ENCODE measurements at regions not wholly inside any gene's neighbourhood (a gene's known extent, or its start where the extent isn't known, plus 50 kb on each side); places are given as distances from the start of the nearest gene placed in this dataset.

DNA sequence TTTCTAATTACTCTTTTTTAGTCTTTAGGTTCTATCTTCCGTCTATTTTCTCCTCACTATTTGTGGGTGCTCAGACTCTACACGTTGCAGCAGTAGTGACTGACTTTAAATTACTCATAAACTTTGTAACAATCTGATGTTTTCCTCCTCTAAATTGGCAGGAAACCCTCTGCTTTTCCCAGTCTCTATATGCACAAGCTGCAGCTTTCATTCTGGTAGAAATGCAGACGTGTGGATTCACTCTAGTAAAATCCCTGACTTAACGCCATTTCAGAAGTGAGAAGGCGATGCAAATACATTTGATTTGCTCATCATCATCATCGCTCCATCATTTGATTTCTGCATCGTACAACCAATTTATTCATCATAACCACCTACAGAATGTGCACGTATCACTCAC is 561.0 kb upstream of the ZFHX3 start:
- no peak for DNase-seq (ENCODE audit: low read depth in 1 of 2, low spot score in 1 of 2)

DNA sequence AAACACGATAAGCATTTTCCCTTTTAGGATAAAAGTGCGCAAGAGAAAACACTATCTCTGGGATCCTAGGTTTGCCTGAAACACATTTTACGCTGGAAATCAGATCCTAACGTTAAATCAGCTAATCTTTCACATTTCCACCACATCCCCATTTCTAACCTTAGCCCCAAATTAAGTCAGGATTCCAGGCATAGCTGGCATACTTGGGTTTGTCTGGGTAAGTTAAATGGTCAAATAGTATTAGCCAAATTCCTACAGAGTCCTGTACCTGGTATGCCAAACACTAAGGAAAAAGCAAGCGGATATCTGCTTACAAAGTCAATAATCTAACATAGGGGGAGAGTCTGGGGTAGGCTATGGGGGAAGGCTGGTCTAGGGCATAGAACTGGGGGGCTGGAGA is 557.4 kb upstream of the ZFHX3 start:
- no peak for DNase-seq (ENCODE audit: low read depth in 1 of 2, low spot score in 1 of 2)

DNA sequence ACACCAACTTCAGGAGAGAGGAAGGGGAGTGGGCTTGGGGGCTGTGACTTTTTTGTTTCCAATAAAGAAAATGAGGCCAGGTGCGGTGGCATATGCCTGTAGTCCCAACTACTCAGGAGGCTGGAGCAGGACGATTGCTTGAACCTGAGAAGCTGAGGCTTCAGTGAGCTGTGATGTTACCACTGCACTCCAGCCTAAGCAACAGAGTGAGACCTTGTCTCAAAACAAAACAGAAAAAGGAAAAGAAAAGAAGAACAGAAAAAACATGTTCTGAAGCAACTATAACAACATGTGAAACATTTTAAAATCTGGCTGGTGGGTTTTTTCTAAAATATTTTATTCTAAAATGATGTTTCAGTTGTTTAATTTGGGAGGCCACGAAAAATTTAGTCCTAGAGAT is 554.0 kb upstream of the ZFHX3 start:
- DNase-seq (ENCODE audit: low read depth in 1 of 2, low spot score in 1 of 2), result no peak

DNA sequence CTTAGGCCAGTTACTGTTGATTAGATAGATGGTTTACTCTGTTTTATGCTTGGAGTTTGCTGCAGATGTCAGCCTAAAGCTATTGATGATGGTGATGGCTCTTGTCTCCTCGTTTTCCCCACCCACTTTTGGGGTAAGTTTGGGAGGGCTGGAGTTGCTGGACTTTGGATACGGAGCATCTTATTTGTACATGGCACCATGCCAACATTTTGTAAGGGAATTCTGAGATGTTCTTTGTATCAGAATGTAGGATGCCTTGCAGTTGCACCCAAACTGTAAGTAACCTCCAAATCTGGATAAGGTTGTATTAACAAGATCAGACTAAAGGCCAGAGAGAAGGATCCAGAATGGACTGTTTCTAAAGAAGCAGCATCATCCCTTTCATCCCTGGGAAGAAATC is 551.9 kb upstream of the ZFHX3 start:
- DNase-seq (ENCODE audit: low read depth in 1 of 2, low spot score in 1 of 2), result no peak

DNA sequence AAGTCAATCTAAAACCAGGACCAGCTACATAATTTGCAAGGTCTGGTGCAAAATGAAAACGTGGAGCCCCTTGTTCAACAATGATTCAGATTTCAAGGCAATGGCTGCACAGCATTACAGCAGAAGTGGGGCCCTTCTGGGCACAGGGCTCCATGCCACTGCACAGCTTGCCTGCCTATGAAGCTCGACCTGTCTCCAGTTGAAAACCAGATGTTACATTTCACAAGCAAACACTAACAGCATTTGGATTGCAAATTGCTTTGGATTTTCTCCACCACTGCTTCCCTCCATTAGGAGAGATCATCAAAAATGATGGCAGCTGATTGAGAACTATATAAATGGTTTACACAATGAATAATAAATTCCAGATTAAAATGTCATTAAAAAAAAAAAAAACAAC is 551.4 kb upstream of the ZFHX3 start:
- DNase-seq (ENCODE audit: low read depth in 1 of 2, low spot score in 1 of 2), result no peak

DNA sequence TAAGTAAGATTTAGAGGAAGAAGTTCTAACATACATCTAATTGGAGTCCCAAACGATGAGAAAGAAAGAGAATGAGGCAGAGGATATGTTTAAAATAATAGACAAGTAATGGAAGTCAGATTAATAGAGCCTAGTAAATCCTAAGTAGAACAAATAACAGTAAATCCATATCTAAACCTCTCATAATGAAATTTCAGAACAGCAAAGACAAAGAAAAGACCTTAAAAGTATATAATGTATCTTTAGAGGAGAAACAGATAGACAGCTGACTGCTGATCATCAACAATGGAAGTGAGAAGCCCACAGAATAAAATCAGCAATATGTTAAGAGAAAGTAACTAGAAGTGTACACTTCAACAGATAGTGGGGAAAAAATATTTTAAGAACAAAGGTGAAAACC is 536.2 kb upstream of the ZFHX3 start:
- no peak for DNase-seq (ENCODE audit: low read depth in 1 of 2, low spot score in 1 of 2)

DNA sequence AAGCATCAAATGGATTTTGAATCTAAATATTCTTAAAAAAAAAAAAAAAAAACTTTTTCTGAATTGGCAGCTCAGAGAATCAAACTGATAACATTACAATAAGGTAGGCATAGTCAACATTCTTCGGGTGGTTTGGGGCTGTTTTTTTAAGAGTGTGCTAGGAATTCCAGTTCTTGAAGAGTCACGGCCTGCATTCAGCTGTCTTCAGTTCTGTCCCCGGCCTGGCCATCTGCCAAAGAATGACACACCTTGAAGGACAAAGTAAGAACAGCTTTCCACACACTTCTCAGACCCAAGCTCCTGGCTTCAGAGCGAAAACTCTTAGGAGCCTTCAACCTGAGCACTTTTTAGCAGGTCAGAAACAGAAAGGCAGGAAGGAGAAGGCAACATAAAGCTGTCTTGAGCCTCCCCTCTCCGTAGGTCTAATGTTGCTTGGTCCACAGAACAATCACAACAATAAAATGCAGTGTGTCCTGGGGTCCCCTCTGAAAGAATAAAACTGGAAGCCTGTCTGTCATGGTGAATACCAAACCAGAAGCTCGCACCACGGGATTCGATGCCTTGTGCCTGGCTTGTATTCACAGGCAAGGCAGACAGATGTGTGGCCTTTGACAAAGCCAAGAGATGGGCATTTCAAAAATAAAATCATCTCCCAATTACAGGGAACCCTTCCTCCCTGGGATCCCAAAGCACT is 524.4 kb upstream of the ZFHX3 start:
- no peak for DNase-seq (ENCODE audit: low read depth in 1 of 2, low spot score in 1 of 2)

DNA sequence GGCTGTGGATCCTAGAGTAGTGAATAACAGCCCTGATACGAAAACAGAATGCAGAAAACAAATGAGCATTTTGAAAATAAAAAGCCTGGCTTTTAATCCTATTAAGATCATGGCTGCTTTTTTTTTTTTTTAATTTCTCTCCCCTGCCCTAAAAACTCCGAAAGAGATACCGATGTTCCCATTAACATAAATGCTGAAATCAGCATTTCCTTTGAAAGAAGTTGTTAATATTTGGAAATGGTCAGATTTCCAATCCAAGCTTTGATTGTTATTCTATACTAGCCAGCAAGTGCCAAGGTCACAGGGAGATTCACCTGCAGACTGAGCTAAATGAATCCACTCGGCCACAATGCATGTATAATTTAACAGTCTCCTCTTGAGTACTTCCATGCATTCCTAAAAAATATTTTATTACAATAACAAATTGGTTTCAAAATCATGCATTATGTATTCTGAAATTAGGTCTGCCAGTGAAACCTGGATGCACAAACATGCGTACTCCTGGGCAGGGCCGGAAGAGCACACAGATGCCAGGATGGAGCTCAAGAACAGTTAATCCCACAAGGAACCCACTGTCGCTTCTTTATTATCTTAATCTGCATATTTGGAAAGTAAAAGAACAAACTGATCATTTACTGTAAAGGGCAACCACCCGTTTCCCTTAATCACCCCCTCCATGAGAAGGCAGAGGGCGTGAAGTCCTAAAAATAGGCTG is 521.5 kb upstream of the ZFHX3 start:
- no peak for DNase-seq (ENCODE audit: low read depth in 1 of 2, low spot score in 1 of 2)

DNA sequence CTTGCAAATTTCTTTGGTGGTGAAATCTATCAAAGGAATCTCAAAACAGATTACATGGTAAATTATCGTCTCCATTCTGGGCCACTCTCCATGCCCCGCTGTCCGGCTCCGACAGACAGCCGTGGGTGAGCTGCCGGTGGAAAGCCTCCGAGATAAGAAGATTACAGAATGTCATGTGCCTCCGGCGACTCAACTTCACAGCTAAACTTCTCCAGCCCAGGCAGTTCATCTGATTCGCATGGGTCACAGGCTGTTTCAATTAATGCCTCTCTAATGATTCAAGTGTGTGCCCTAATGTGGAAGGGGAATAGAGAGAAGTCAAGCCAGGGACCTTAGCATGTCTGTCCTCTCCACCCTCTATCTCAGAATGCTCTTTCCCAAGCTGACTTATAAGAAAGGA is 520.8 kb upstream of the ZFHX3 start:
- no peak for DNase-seq (ENCODE audit: low read depth in 1 of 2, low spot score in 1 of 2)

DNA sequence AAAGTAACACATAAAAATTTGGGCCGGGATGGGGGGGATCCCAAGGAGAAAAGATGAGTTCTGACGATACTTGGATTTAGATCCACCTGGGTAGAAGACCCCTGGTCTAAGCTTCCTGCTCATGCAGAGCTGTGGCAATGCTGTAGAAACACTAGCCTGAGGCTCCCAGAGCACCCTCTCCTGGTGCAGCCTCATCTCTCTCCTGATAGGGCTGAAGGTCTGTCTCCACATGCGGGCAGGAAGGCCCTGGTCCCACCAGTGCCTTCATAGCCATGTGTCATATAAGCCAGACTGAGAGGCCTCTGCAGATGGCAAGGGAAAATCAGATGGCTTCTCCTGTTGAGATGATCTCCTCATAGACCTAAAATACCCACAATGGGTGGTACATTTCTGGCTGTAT is 518.0 kb upstream of the ZFHX3 start:
- DNase-seq (ENCODE audit: low read depth in 1 of 2, low spot score in 1 of 2), result no peak

DNA sequence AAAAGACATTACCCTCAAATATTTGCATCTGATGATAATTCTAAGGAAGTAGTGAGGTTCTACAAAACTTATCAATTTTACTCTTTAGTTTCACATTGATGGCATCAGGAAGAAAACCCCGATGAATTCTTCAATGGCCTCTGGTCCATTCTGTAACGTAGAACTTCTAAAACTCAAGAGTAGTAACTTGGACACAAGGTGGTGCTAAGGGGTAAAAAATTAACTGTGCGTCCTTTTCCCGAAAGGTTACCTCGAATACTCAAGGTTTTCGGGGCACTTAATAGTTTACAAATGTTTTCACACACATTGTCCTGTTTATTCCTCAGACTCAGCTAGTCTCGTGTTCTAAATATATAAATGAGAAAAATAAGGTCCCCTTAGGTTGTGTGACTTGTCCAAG is 517.3 kb upstream of the ZFHX3 start:
- no peak for DNase-seq (ENCODE audit: low read depth in 1 of 2, low spot score in 1 of 2)

DNA sequence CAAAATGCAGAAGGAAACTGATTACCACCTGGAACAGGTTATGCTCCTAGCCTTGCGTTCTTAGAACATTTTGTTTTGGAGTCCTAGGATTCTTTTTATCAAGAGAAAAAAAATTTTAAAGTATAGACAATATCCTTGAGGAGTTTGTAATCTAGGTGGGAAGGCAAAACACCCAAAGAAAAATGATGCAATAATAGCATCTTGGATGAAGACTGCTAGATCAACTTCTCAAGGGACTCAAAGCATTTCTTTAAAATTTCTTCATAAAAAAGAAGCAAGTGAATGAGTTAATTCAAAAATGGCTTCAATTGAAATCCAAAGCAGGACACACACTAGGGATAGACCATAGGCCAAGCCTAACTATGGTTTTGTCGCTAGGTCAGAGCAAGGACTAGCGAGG is 515.8 kb upstream of the ZFHX3 start:
- no peak for DNase-seq (ENCODE audit: low read depth in 1 of 2, low spot score in 1 of 2)

DNA sequence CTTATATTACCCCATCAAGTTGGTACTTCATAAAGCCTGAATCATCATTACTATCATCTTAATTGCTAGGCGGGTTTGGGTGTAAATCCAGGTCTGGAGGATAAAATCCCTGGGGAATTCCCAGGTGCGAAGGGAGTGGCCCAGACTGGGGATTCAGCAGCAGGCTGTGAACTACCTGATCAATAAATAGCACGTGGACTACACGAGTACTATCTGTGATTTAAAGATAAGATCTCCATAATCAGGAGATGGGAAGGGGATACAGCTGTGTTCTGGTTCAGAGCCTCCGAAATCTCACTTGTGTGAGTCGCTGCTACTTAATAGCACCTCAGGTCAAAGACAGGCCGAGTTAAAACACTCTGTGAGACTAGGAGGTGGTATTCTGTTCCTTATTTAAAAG is 512.6 kb upstream of the ZFHX3 start:
- no peak for DNase-seq (ENCODE audit: low read depth in 1 of 2, low spot score in 1 of 2)

DNA sequence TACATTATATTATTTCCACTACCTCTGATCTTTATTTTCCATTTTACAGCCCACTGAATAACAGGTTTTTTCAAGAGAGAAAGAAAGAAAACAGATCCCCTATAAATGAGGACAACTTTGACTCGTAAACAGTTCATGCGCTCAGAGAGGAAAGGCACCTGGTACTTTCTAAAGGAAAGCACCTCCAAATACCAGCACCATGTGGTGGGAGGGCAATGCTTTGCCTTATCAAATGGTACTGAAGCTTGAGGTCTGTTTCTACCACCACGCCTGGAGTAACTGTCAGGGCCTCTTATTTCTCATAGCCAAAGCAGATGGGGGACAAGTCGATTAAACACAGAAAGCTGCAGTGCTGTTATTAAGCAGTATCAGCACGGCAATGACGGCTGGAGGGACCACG is 510.3 kb upstream of the ZFHX3 start:
- DNase-seq (ENCODE audit: low read depth in 1 of 2, low spot score in 1 of 2), result no peak

DNA sequence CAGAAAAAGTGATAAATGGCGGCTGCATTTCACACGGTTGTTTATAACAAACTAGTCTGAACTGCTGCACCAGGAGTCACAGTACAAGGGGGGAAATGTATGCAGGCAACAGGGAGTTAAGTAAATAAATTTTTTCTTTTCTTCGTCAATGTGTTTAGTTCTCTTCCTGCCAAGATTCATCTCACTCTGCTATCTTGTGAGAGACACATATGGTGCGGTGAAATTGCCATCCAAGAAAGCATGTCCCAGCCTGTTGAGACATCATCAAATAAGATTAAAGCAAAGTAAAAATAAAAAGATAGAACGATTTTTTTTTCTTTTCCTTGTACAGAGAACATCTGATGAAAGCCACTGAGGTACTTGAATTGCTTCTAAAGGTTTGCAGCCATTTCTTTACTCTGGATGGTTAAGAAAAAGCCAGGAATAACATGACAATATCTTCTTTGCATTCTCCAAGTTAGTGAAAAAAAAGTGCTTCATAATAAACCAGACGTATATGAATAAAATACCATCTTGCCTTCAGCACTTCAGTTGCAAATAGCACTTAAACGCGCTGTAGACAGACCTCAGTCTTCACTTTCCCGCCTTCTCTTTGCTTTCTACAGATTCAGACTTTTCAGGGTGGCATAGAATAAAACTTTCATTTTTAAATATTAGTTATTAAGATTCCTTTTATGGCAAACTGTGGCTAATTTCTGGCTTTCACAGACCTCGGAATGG is 506.2 kb upstream of the ZFHX3 start:
- DNase-seq (ENCODE audit: low read depth in 1 of 2, low spot score in 1 of 2), result no peak

DNA sequence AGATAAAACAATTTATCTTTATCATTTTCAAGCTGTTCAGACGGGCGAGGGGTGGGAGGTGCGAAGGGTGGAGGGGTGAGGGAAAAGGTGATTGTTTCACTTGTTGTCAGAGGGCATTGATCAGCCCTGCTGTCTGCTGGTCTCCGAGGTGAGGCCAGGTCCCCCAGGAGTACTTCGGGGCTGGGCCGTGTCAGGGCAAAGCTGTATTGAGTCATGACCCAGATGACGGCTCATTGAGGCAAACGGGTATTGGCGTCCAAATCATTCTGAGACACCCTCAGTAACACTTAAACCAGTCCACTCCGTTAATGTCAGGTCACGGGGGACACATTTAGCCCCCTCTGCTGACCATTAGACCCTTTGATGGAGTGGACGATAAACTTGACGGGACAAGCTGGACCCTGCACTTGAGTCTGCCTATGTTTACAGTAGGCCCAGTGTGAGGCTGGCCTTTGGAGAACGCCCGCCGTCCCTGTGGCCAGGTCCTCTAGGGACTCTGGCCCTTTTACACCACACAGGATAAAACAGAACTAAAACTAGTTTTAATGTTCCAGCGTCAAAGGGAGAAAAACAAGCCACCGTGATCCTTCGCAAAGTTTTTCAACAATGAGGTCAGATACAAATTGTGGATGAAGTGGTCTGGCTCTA is 502.2 kb upstream of the ZFHX3 start:
- no peak for DNase-seq (ENCODE audit: low read depth in 1 of 2, low spot score in 1 of 2)

DNA sequence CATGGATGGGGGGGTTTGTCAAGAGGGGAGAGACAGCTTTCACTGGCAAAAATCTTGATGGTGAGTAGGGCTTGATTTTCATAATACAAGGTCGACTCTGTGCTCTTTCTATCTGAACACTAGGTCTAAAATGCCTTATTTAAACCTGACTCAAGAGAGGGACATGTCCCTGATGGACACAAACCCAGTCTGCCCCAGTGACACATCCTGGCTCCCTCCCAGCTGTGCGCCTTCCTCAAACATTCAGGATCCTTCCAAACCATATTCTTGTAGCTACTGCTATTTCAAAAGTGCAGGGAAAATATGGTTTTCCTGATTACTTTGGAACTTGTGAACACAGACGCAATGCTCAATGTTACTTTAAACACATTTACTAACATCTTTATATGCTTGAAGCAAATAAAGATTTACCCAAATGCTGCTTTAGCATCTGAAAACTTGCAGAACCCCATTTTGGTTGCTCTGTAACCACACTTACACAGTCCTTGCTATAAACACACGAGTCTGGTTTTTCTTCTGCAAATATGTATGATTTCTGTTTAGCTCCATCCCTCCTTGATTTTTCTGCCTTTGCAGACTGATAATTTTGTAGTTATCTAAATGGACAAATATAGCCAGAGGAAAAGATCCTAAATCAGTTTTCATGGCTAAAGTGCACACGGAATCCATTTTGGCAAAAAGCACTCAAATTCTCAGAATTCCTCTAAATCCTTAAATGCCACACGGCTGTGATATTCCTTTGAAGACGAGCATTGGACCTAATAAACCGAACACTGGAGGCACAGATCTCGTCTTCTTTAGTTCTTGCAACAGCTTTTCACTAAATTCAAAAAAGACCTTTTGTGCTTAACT is 499.9 kb upstream of the ZFHX3 start:
- DNase-seq (ENCODE audit: low read depth in 1 of 2, low spot score in 1 of 2), result no peak

DNA sequence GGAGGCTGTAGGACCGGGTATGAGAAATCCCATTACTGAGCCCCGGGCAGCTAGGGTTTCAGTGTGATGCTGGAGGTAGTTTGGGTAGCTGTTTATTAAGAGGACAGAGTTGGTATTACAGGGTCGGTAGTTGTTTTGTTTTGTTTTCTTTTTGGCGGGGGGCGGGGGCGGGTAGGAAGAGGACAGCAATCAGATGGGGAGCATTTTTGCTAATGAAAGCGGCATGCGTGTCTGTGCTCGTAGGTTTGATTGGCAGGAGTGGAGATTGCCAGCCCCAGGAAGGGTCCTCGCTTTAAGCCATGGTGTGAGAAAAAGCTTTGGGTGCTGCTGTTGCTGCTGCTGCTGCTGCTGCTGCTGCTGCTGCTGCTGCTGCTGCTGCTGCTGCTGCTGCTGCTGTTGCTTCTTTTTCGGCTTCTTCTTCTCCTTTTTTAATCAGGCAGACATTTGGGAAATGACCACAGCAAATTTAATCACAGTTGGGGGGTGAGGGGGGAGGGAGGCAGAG is 498.5 kb upstream of the ZFHX3 start:
- no peak for DNase-seq (ENCODE audit: low read depth in 1 of 2, low spot score in 1 of 2)

DNA sequence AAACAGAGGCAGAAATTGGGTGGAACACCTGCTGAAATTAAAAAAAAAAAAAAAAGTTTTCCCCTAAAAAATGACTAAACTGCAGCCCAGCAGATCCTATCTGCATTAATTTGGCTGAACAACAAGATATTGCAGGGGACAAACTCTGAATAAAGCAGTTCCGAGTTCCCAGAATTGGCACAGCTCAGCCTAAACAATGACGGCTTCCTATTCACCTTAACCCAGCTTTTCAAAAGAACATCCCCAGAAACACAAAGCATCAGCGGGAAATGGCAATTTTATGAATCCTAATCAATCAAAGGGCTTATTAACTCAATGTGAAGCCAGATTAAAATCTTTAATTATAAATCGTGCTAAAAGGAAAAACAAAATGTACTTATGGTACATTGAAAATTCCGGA is 497.8 kb upstream of the ZFHX3 start:
- no peak for DNase-seq (ENCODE audit: low read depth in 1 of 2, low spot score in 1 of 2)

DNA sequence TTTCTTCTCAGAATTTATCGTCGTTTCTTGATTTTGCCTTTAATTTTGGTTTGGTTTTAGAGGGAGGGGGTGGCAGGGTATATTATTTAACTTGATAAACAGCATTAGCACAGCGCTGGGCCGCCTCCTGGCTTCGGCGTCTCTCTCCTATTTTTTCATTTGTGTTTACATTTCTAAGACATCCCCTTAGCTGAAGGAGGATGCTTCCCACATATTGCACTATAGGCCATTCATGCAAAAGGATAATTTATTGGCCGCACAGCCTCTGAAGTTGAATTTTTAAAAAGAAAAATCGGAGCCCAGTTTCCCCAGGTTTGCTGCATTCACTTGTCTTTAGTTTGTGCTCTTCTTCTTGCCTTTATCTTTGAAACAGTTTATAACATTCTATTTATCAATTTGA is 497.4 kb upstream of the ZFHX3 start:
- no peak for DNase-seq (ENCODE audit: low read depth in 1 of 2, low spot score in 1 of 2)

DNA sequence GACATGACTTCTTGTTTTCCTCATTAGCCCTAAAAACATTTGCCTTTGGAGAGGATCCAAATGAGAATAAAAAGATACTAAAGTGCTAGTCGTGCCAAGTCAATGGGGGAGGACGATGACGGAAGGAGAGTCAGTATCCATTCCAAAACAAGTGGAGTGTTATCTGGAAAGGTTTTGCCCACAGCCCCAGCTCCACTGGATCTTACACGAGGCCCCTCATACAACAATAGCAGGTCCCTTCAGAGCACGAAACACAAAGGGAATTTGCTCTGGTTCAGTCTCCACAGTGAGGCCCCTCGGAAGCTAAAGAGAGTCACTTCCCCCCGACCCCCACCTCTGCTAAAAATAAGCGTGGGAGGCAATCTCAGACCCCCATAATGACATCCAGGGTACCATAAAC is 496.9 kb upstream of the ZFHX3 start:
- DNase-seq (ENCODE audit: low read depth in 1 of 2, low spot score in 1 of 2), result no peak

Measured in activated CD4-positive, alpha-beta T cell treated with anti-CD3 and anti-CD28 coated beads, Interleukin-2, amount 50 U/mL, for 24 hours (primary cell).